Stimulated activated CD4-positive, alpha-beta T cell treated with anti-CD3 and anti-CD28 coated beads, Interleukin-2, amount 100 ng/mL, for 48 hours (primary cell): ENCODE measurements at regions not wholly inside any gene's neighbourhood (a gene's known extent, or its start where the extent isn't known, plus 50 kb on each side); places are given as distances from the start of the nearest gene placed in this dataset.
"Not testable (repeated sequence)": the region's sequence is repeated elsewhere in the genome, so short reads cannot be mapped to it uniquely, and the experiment has no call there.

Source experiments
- DNase-seq, 2 donors: peaks; one replicate each; pipeline ENCODE4 v3.0.0-alpha.2; 2020

- no peak for DNase-seq
Measured at GRCh38 chr2:34799556-34799955, 1200.5 kb upstream of the FAM98A start.

GRCh38 chr2:34795586-34795985, 1196.5 kb upstream of the FAM98A start:
- not testable (repeated sequence) for DNase-seq

- DNase-seq: no peak
Measured at GRCh38 chr2:34789169-34789568, 1190.1 kb upstream of the FAM98A start.

GRCh38 chr2:34787341-34787740, 1188.2 kb upstream of the FAM98A start:
- no peak for DNase-seq

- no peak for DNase-seq
Measured at GRCh38 chr2:34785206-34785785, 1186.2 kb upstream of the FAM98A start.

GRCh38 chr2:34784701-34785100, 1185.6 kb upstream of the FAM98A start:
- no peak for DNase-seq

GRCh38 chr2:34750742-34751141, 1151.6 kb upstream of the FAM98A start:
- DNase-seq: not testable (repeated sequence)

- DNase-seq: no peak
Measured at GRCh38 chr2:34747643-34748042, 1148.5 kb upstream of the FAM98A start.

GRCh38 chr2:34738691-34739090, 1139.6 kb upstream of the FAM98A start:
- DNase-seq: no peak

- DNase-seq: no peak
Measured at GRCh38 chr2:34737146-34737545, 1138.0 kb upstream of the FAM98A start.

GRCh38 chr2:34736482-34736881, 1137.4 kb upstream of the FAM98A start:
- no peak for DNase-seq

- DNase-seq: no peak
Measured at GRCh38 chr2:34734662-34735061, 1135.6 kb upstream of the FAM98A start.

- no peak for DNase-seq
Measured at GRCh38 chr2:34734042-34734441, 1134.9 kb upstream of the FAM98A start.

GRCh38 chr2:34731292-34731691, 1132.2 kb upstream of the FAM98A start:
- no peak for DNase-seq

- DNase-seq: no peak
Measured at GRCh38 chr2:34729845-34730244, 1130.7 kb upstream of the FAM98A start.

GRCh38 chr2:34724107-34724506, 1125.0 kb upstream of the FAM98A start:
- DNase-seq: no peak

GRCh38 chr2:34723683-34724082, 1124.6 kb upstream of the FAM98A start:
- DNase-seq: no peak

- no peak for DNase-seq
Measured at GRCh38 chr2:34719206-34719605, 1120.1 kb upstream of the FAM98A start.

- no peak for DNase-seq
Measured at GRCh38 chr2:34705551-34706247, 1106.6 kb upstream of the FAM98A start.

GRCh38 chr2:34703292-34703691, 1104.2 kb upstream of the FAM98A start:
- no peak for DNase-seq

GRCh38 chr2:34702391-34702790, 1103.3 kb upstream of the FAM98A start:
- DNase-seq: not testable (repeated sequence)

- not testable (repeated sequence) for DNase-seq
Measured at GRCh38 chr2:34677591-34677990, 1078.5 kb upstream of the FAM98A start.

GRCh38 chr2:34677119-34677531, 1078.0 kb upstream of the FAM98A start:
- not testable (repeated sequence) for DNase-seq

GRCh38 chr2:34670482-34670881, 1071.4 kb upstream of the FAM98A start:
- no peak for DNase-seq

GRCh38 chr2:34666821-34667220, 1067.7 kb upstream of the FAM98A start:
- DNase-seq: no peak
